HG03025 (cell line): ENCODE measurements at regions not wholly inside any gene's neighbourhood (a gene's known extent, or its start where the extent isn't known, plus 50 kb on each side); places are given as distances from the start of the nearest gene placed in this dataset.

ENCODE experiments used
- ATAC-seq: cut with Tn5 transposase; IDR thresholded peaks from one replicate; pipeline ENCODE4 v1.9.1; 2021; ENCODE audit warnings: mild to moderate bottlenecking, moderate library complexity; ENCODE audit not compliant: unreplicated experiment, low FRiP score

DNA sequence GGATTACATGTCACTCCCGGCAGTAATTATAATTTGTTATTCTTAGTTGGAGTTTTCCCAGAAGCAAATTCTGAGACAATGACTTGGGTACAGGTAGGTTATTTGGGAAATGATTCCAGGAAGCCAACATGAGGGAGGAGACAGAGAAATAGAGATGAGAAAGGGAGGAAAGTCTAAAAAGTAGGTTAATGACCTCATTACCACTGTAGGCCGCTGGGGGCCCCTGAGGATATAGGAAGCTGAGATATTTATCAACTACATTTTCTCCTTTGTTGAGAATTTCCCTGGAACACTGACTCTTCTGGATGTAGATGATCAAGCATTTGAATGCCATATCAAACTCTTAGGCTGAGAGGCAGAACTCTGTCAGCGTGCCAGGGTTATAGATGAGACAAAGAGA, 284.3 kb downstream of the ICOS start:
- ATAC-seq = no peak

DNA sequence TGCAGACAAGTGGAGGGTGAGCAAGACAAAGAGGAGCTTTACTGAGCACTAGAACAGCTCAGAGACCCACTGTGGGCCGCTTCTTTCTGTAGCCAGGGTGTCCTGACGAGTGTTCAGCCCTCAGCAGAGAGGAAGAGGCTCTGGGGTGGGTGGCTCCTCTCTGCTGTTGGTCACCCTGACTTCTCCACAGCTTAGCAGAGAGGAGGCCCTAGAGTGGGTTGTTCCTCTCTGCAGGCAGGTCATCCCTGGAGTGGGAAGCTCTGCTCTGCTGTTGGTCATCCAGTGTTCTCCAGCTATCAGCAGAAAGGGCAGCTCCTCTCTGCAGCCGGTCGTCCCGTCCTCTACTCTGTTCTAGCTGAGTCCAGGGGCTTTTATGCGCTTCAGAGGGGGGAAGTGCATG, 286.5 kb downstream of the ICOS start:
- ATAC-seq = no peak

DNA sequence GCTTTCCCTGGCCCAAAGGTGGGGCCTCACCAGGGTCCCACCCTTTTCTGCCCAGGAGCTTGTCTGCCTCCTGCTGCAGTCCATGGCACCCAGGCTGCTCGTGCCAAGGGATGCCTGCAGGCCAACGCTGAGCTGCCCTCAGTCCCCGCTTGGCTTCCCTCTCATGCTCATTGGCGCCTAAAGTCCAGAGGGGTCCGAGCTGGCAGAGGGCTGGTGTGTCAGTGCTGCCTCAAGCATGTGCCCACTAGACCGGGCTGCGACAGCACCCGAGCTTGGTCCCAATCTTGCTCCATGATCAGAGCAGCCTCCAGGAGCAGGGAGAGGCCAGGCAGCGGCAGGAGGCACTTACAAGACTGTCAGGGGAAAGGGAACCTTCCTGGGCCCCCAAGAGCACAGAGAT, 287.0 kb downstream of the ICOS start:
- ATAC-seq = no peak

DNA sequence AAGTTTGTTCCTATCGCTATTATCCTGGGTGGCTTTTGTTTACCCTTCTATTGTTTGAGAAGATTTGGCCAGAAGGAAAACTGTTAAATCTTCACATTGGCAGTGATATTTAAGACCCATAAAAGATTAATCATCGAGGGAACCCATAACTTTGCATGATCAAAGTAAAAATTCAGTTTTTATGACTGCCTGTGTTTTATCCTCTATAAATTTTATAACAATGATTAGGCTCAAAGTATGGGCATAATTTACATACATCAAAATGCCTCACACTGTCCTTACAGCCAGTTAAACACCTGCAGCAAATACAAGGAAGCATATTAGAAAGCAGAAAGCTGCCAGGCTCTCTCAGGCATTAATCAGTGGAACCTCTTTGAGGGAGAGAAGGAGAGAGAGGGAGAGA, 289.1 kb downstream of the ICOS start:
- ATAC-seq = no peak

DNA sequence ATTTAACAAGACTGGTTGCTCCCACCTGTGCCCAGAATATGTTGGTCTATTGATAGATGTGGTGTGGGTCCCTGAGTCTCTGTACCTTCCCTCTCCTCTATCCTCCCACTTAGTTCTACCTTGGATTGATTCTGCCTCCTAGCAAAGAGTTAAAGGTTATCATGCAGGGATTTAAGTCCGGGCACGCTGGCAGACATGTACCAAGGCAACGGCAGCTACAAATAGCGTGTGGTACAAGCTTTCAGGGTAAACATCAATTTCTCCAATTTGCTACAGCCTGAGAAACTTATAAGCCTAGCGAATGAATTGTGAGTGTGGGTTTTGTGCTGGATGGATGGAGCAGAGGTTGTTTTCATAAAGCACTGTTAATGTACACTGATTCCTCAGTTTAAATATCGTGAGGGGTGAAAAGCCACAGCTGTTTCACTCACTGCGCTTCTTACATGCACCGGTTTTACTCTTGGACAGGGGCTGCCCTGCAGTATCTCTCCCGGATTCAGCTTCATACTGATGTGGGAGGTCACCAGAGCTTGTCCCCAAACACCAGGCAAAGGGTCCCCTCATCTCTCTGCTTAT, 289.8 kb downstream of the ICOS start:
- no peak for ATAC-seq

DNA sequence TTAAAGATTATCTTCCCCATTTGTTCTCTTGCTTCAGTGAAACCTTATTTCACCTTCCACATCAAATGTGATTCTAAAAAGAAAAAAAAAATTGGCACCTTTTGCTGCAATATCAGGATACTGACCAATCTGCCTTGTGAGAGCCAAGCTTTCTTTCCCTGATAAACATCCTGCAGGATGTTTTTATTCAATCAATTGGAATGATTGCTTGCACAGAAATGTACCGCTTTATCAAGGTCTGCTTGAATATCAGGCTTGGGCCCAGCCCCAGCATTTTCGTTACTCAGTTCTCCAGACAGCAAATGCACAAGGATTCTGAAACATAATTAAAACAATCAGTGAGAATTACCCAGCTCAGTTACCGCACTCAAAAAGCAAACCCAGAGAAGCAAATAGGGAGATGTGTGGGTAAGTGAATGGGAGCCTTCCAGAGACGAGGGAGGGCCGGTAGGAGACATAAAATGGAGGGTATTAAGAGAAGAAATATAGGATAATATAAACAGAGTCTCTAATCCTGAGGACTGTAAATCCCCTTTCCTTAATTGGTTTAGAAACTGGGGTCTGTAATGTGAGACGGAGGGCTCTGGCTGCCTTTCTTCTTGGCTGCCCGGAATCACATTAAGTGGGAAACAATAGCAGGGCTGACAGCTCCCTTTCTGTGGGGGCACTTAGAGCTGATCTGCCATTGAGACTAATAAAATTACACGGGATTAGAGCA, 291.8 kb downstream of the ICOS start:
- ATAC-seq = no peak

DNA sequence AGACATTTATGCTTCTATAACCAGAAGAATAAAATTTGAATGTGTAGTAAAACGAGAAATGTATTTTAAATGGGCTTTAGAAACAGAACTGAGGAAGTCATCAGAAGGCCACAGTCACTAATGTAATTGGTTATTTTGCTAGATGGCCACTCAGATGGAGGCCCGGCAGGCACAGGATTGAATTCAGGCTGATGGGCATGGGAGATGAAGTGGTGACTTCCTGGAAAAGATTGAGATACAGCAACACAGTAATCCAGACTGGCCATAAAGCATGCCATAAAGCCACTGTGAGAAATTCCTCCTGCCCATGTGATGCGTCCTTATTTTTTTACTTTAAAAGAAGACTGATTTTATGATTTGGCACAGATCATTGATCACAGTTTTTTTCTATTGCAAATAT, 297.7 kb downstream of the ICOS start:
- no peak for ATAC-seq

DNA sequence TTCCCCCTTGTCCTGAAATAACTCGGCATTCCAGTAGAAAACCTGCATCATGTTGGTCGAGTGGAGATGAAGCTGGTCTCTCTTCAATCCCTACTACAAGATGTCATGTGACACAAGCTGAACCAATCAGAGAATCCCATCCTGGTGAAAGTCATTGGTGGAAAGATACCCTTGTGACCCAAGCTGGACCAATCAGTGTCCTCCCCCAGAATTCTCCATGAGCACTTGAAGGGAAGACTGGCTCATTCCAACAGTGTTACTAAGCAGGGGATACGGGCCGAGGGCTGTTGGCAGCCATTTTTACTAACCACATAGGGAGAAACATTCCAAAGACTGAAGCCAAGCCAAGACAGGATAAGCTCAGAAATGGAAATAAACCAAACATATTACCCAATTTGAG, 298.3 kb downstream of the ICOS start:
- no peak for ATAC-seq

DNA sequence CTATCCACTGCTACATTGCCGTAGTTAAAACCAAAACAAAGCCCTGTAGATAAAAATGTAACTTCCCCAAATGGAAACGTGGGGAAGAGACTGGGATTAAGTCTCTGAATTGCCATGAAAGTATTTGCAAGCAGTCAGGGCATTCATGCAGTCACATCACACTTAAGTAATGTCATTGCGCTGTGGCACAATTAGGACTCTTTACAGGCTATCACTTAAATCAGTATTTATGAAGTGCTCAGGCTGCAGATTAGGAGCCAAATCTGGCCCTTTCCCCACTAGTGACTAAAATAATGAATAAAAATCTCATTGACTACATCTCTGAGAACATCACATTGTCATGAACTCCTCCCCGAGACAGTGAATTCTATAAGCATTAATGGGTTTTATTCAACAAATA, 300.9 kb downstream of the ICOS start:
- ATAC-seq = no peak

DNA sequence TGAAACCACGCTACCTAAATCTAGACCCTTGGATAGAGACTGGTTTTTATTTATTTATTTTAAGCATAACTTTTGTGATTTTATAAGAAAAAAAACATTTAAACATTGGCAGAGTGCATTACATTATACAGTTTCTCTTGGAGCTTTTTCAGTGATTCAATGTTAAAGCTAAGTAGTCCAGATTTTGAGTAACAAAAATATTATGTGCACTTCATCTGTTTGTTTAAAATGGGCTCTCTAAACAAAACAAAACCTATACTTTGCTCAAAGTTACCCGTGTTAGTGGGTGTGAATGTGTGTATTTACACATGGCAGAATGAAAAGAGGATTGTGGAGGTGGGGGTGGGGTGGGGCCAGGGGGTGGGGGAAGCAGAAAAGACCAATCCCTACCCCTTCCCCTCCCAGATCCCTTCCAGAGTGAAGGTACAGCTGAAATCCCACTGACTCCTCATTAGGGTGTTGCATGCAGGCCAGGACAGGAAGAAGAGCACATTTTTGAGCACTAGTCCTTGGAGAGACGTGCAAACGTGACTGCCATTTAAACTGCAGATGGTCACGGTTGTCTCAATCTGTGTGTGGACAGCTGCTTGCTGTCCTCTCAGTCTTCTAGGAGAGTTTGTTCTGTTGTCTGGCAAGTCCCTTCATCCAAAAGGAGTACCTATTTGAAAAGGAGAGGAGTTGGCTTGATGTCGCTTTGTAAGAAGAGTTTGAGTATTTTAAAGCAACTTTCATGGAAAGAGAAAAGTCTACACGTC, 303.0 kb downstream of the ICOS start:
- no peak for ATAC-seq

DNA sequence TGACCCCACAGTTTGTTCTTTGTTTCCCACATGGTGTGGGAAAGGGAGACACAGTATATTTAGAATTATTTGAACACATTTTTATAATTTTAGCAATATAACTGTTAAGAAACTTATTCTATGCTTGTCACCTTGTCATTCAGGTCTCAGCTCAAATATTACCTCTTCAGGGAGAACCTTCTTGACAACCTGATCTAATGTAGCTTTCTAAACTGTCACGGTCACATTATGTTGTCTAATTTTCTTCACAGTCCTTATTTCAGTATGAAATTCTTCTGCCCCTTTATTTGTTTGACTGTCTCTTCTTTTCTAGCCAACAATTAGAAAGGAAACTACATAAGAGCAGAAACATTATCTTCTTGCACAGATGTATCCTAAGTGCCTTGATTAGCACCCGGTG, 304.3 kb upstream of the PARD3B start:
- no peak for ATAC-seq

DNA sequence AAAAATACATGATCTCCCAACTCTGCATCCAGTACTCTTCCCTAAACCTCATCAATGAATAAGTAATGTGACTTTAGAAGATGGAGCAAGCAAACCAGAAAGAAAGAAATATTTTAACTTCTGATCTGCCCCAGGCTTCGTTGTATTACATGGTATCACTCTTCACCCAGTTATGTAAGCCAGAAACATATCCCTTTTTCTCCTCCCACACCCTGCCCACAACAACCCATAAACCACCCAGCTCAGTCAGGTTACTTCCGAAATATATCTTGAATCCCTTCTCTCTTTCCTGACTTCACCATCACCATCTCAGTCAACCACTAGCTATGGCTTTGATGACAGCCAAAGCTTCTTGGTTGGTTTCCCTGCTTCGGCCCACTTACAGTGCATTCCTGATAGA, 295.8 kb upstream of the PARD3B start:
- no peak for ATAC-seq

DNA sequence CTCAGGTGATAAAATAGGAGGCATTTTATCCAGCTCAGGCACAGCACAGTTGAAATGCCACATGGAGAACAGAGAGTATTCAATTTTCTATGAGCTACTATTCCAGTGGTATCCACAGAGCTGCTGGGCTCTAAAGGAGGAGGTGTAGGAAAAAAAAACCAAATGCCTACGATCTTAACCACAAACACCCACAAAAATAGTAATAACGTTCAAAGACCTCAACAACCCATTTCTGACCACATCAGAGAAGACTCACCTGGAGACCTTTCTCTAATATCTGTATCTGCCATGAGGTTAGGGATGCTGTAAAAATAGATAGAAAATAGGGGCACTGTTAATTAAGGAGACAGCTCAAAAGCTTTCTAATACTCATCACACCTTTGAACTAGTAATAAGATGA, 294.6 kb upstream of the PARD3B start:
- ATAC-seq = no peak

DNA sequence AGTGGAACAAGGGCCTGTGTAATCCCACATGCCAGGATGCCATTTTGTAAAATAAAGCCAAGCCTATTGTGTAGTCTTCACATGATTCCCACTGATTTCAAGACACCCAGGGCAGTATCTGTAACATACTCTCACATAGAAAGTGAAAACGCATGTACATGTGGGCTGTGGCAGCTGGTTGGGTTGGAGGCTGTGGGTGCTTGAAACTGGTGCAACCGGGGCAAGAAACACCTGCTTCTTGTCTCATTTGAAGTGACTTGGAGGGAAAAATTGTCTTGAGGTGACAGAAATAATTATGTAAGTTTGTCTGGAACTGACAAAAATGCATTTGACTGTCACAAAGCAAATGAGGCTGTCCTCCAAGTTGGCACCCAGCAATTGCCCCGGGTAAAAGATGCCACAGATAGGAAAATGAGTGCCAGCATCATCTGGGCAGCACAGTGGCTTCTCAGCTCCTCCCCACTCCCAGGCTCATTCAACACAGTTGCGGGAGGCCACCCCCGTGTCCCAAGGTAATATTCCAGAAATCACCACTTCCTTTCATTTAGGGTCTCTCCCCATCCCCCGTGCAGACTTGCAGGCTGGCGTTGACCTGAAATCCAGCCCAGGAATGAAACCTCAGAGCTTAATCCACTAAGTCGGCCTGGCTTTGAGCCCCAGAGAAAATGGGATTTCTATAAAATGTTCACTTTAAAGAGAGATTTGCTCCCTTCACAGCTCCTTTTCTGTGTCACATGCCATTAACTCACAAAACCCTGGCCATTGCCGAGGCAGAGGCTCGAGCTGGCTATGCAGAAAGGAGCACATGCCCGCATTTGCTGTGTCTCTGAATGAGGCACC, 293.9 kb upstream of the PARD3B start:
- no peak for ATAC-seq

DNA sequence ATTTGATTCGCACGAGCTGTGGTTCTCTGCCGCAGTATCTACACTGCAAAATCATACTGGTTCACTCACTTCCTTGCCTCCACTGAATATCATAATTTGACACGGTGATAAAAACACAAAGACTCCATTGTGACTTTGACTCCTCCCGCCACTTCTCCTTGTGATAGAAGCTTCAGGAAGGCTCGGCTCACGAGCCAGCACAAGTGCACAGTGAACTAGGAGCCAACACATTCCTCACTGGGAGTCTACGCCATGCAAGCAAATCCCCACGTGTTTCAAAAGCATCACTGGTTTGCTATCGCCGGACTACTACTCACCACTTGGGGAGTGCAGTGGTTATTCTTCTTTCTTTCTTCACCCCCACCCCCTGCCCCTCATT, 293.3 kb upstream of the PARD3B start:
- ATAC-seq = no peak

DNA sequence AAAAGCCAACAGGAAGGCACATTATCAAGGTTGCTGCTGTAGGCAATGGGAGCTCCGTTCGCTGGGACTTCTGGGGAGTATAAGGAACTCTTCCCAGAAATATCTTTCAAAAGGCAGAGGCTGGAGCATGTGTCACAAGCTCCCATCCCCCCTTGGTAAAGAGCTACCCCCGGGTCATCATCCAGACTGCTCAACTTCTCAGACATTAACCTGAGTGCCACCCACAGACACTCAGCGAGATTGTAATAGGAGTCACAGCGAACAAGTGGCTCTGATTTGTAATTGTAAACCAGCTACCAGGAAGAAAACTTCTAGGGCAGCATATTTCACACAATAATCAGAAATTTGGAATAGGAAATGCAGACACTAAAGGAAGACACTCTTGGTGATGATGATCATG, 290.2 kb upstream of the PARD3B start:
- no peak for ATAC-seq

DNA sequence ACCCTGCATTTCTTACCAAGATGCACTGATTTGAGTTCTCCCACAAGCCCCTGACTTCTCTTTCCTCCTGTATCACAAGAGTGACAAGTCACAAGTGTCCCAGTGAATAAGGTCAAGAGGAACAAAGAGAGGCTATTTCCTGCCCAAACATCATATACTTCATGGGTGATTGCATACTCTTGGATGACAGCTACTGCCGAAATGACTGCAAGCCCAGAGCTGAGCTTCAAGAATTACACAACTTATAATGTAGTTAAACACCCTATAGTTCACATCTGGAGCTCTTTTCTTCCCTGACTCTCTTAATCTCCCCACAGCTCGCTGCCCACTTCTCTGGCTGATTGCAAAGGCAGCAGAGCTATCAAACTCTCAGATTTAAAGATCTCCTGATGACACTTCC, 289.7 kb upstream of the PARD3B start:
- ATAC-seq = no peak

DNA sequence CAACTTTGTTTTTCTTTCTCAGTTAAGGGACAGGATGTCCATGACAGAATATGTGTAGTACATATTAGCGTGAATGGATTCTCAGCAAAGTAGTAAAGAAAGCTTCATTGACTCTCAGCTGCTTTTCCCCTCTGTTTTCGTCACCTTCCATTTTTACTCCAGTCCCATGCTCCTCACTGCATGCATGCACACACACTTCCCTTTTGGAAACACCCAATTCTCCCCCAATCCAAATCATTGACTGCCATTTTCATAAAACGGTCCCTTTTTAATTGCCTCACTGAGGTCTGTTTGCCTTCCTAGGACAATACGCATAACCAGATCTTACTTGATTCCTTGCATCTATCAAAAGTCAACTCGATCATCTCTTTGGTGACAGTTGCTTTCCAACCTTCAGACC, 287.5 kb upstream of the PARD3B start:
- ATAC-seq = no peak

DNA sequence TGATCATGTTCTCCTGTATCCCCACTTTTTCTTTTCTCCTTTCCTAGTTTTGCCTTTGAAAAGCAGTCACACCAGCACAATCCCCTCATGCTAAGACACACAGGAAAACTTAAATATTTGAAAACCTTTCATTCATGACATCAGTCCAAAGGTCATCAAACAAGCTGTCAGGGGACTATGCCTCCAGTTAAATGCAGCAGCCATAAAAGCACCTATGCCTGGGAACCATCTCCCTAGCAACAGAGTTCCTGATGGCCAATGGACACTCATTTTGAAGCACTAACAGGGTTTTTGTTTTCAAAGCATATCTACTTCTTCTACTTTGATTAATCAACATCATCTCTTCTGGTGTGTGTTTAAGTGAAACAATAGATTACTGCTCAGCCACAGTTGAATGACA, 286.4 kb upstream of the PARD3B start:
- ATAC-seq = no peak

DNA sequence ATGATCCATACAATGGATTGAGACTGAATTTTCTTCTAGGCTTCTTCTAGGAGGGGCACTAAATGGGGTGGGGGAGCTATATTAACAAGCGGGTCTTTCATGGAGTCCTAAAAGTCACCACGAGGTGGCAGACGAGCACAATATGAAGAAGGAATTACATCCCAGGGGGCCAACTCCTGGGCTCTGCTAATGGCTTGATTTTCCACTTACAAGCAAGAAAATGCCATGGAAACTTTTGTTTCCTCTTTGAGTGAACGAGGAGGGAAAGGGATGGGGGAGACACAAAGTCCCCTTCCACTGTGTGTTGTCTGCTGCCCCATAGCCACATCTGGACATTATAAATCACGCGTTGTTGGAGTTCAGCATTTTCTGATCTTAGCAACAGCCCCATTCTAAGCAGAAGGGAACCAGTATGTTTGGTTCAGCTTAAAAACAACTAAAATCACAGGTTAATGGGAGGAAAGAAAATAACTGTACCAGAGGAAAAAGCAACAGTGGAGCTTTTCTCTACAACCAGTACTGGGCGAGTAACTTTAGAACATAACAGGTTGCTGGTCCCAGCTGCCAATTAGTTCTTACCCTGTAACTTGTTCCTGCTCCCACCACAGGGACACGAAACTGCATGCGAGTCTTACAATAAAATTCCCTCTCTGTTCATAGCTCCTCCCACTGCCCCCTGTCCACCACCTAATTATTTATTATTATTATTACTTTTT, 285.0 kb upstream of the PARD3B start:
- no peak for ATAC-seq

DNA sequence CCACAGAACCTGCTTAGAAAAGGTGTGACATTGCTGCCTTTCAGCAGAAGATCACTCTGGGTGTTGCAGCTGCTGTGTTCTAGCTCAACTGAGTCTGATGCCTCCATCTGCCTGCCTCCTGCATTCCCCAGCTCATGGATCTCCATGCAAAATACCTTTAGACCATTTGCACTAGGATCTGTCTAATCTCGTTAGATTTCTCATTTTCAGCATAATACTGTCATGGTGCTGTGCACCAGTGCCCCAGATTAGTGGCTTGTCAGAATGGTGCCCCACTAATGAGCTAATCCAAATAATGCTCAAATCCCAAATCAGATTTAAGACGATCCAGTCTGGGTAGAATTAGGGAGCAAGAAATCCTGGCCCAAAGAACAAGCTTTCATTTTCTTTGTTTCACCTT, 284.4 kb upstream of the PARD3B start:
- no peak for ATAC-seq
